Liver (tissue), 8 donors: ENCODE measurements at regions not wholly inside any gene's neighbourhood (a gene's known extent, or its start where the extent isn't known, plus 50 kb on each side); places are given as distances from the start of the nearest gene placed in this dataset.

Source experiments
- DNase-seq: peaks from one replicate; pipeline ENCODE4 v3.0.0-alpha.2; 2017; ENCODE audit warnings: low spot score
- H3K27ac ChIP-seq, 2 donors: one replicate each; pipeline ENCODE4 v1.7.0; 2013; ENCODE audit warnings: inconsistent platforms in 2 of 2, low read length in 2 of 2, control low read depth in 1 of 2, low read depth in 1 of 2, mild to moderate bottlenecking in 1 of 2
- H3K27me3 ChIP-seq, 4 donors: one replicate each; pipeline versions ENCODE4 v1.6.1 to v1.7.0; 2013; ENCODE audit warnings: low read length in 3 of 4, inconsistent platforms in 1 of 4, mild to moderate bottlenecking in 1 of 4, moderate library complexity in 1 of 4; ENCODE audit not compliant: control insufficient read depth in 4 of 4, insufficient read depth in 4 of 4
- H3K36me3 ChIP-seq, 4 donors: one replicate each; pipeline versions ENCODE4 v1.6.1 to v1.7.0; 2013; ENCODE audit warnings: low read length in 3 of 4, mild to moderate bottlenecking in 3 of 4, low read depth in 1 of 4, moderate library complexity in 1 of 4; ENCODE audit not compliant: control insufficient read depth in 4 of 4, insufficient read depth in 3 of 4
- H3K4me1 ChIP-seq, 4 donors: one replicate each; pipeline versions ENCODE4 v1.6.1 to v1.7.0; 2013; ENCODE audit warnings: low read length in 3 of 4, mild to moderate bottlenecking in 3 of 4, moderate library complexity in 1 of 4; ENCODE audit not compliant: control insufficient read depth in 4 of 4, insufficient read depth in 4 of 4
- H3K4me3 ChIP-seq, 3 donors: one replicate each; pipeline versions ENCODE4 v1.6.1 to v1.7.0; 2013; ENCODE audit warnings: low read length in 3 of 3, control low read depth in 1 of 3, low read depth in 1 of 3, mild to moderate bottlenecking in 1 of 3
- H3K9ac ChIP-seq, 2 donors: one replicate each; pipeline ENCODE4 v1.7.0; 2013; ENCODE audit warnings: low read length in 2 of 2, mild to moderate bottlenecking in 2 of 2, moderate library complexity in 2 of 2, control low read depth in 1 of 2, low read depth in 1 of 2
- H3K9me3 ChIP-seq, 4 donors: one replicate each; pipeline versions ENCODE4 v1.6.1 to v1.7.0; 2013; ENCODE audit warnings: low read length in 3 of 4; ENCODE audit not compliant: control insufficient read depth in 4 of 4
- ATF3 ChIP-seq: IDR thresholded peaks from 2 replicates; pipeline ENCODE4 v1.6.1; 2016; ENCODE audit warnings: antibody characterized with exemption
- EGR1 ChIP-seq, 2 donors: IDR thresholded peaks; 2 replicates each; pipeline ENCODE4 v1.6.1; 2016 to 2018; ENCODE audit warnings: antibody characterized with exemption in 2 of 2, low read depth in 2 of 2
- FOXA1 ChIP-seq: IDR thresholded peaks from 2 replicates; pipeline ENCODE4 v1.6.1; 2016; ENCODE audit warnings: antibody characterized with exemption
- FOXA2 ChIP-seq: IDR thresholded peaks from 2 replicates; pipeline ENCODE4 v1.6.1; 2016; ENCODE audit warnings: antibody characterized with exemption
- GABPA ChIP-seq, 2 donors: IDR thresholded peaks in 1 of 2; conservative IDR thresholded peaks in 1 of 2; 2 replicates each; pipeline ENCODE4 v1.6.1; 2016; ENCODE audit warnings: antibody characterized with exemption in 2 of 2, mild to moderate bottlenecking in 1 of 2, moderate library complexity in 1 of 2
- HNF4G ChIP-seq: IDR thresholded peaks from 2 replicates; pipeline ENCODE4 v1.6.1; 2016; ENCODE audit warnings: antibody characterized with exemption
- JUND ChIP-seq, 2 donors: IDR thresholded peaks; 2 replicates each; pipeline ENCODE4 v1.6.1; 2016; ENCODE audit warnings: antibody characterized with exemption in 2 of 2
- NR2F2 ChIP-seq: IDR thresholded peaks from 2 replicates; pipeline ENCODE4 v1.6.1; 2016; ENCODE audit warnings: antibody characterized with exemption
- RAD21 ChIP-seq, 2 donors: IDR thresholded peaks; 2 replicates each; pipeline ENCODE4 v1.6.1; 2016; ENCODE audit warnings: antibody characterized with exemption in 2 of 2, mild to moderate bottlenecking in 2 of 2
- REST ChIP-seq: IDR thresholded peaks from 2 replicates; pipeline ENCODE4 v1.6.1; 2016; ENCODE audit warnings: antibody characterized with exemption, mild to moderate bottlenecking
- RXRA ChIP-seq, 2 donors: IDR thresholded peaks; 2 replicates each; pipeline ENCODE4 v1.6.1; 2017 to 2018; ENCODE audit warnings: antibody characterized with exemption in 2 of 2, mild to moderate bottlenecking in 1 of 2
- SP1 ChIP-seq: IDR thresholded peaks from 2 replicates; pipeline ENCODE4 v1.6.1; 2018; ENCODE audit warnings: antibody characterized with exemption, mild to moderate bottlenecking
- TAF1 ChIP-seq: conservative IDR thresholded peaks from 2 replicates; pipeline ENCODE4 v1.6.1; 2016; ENCODE audit warnings: antibody characterized with exemption, mild to moderate bottlenecking
- YY1 ChIP-seq: IDR thresholded peaks from 2 replicates; pipeline ENCODE4 v1.6.1; 2016; ENCODE audit warnings: antibody characterized with exemption, mild to moderate bottlenecking
- WGBS: extraction: QIAGEN DNeasy Blood & Tissue Kit; methylation state at CpG from one replicate; pipeline ENCODE4 v1.1.7; 2013; 5-methylcytosine and 5-hydroxymethylcytosine counted together
- TF ChIP-seq, protein P1 (sequence below): IDR thresholded peaks from 2 replicates; pipeline ENCODE4 v1.6.1; 2016; ENCODE audit warnings: antibody characterized with exemption
- TF ChIP-seq, protein P2 (sequence below): fragments of 150-350 bp; IDR thresholded peaks from 2 replicates; pipeline ENCODE4 v1.5.1; 2017; ENCODE audit warnings: improper control_type of control experiment, low read depth, low read length; ENCODE audit not compliant: missing input control
- donor health status: healthy.
- donor health status: healthy.
- donor health status: healthy.
- donor health status: healthy.
- donor health status: healthy.

GRCh38 chr6:3531481-3531880 lies 74.6 kb upstream of the SLC22A23 start:
- peak; percentile 28 for DNase-seq
- H3K36me3 ChIP-seq = no peaks in the 10 kb centered on the region
- no peaks in the 10 kb centered on the region for H3K27me3 ChIP-seq
- H3K27ac ChIP-seq = no peak overlapping the region
- 87% methylated on average over 7 of the region's 7 CpGs for WGBS
- no peaks in the 10 kb centered on the region for H3K9me3 ChIP-seq
- TF ChIP-seq SP1 (no peak), RAD21 (IDR thresholded peaks at IDR 0.05) (no peak), YY1 (no peak), JUND (IDR thresholded peaks at IDR 0.05) (no peak)
- H3K9ac ChIP-seq = no peak overlapping the region
- no peak overlapping the region for H3K4me3 ChIP-seq
- H3K4me1 ChIP-seq = no peaks in the 10 kb centered on the region

DNA sequence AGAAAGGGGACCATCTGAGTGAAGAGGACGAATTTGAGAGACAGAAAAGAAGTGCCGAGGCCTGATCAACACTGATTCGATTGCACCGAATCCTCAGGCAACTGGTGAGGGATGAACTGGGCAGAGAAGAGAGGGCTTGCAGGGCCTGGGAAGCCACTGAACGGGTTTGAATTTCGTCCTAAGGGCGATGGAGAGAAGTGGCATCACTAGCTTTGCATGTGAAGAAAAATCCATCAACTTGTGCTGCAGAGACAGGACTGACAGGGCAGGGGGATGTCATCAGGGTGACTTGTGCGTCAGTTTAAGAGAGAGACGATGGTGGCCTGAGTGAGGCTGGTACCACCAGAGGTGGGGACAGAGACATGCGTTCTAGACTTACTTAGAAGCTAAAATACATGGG lies 73.7 kb upstream of the SLC22A23 start:
- TF ChIP-seq GABPA (IDR thresholded peaks at IDR 0.05 in 1 of 2, conservative IDR thresholded peaks at IDR 0.05 in 1 of 2) = no peak
- no peak for TF ChIP-seq SP1
- TF ChIP-seq EGR1 (IDR thresholded peaks at IDR 0.05; ENCODE audit: low read depth in 2 of 2) = no peak
- no peak for TF ChIP-seq JUND (IDR thresholded peaks at IDR 0.05)
- TF ChIP-seq ATF3 = no peak
- no peak for TF ChIP-seq FOXA1
- no peak for TF ChIP-seq HNF4G
- TF ChIP-seq, protein P1, sequence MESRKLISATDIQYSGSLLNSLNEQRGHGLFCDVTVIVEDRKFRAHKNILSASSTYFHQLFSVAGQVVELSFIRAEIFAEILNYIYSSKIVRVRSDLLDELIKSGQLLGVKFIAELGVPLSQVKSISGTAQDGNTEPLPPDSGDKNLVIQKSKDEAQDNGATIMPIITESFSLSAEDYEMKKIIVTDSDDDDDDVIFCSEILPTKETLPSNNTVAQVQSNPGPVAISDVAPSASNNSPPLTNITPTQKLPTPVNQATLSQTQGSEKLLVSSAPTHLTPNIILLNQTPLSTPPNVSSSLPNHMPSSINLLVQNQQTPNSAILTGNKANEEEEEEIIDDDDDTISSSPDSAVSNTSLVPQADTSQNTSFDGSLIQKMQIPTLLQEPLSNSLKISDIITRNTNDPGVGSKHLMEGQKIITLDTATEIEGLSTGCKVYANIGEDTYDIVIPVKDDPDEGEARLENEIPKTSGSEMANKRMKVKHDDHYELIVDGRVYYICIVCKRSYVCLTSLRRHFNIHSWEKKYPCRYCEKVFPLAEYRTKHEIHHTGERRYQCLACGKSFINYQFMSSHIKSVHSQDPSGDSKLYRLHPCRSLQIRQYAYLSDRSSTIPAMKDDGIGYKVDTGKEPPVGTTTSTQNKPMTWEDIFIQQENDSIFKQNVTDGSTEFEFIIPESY = no peak
- TF ChIP-seq NR2F2 = no peak
- TF ChIP-seq, protein P2, sequence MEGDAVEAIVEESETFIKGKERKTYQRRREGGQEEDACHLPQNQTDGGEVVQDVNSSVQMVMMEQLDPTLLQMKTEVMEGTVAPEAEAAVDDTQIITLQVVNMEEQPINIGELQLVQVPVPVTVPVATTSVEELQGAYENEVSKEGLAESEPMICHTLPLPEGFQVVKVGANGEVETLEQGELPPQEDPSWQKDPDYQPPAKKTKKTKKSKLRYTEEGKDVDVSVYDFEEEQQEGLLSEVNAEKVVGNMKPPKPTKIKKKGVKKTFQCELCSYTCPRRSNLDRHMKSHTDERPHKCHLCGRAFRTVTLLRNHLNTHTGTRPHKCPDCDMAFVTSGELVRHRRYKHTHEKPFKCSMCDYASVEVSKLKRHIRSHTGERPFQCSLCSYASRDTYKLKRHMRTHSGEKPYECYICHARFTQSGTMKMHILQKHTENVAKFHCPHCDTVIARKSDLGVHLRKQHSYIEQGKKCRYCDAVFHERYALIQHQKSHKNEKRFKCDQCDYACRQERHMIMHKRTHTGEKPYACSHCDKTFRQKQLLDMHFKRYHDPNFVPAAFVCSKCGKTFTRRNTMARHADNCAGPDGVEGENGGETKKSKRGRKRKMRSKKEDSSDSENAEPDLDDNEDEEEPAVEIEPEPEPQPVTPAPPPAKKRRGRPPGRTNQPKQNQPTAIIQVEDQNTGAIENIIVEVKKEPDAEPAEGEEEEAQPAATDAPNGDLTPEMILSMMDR = no peak
- TF ChIP-seq FOXA2 = no peak
- no peak for TF ChIP-seq YY1
- TF ChIP-seq REST = no peak
- TF ChIP-seq RXRA (IDR thresholded peaks at IDR 0.05) = no peak
- no peak for TF ChIP-seq TAF1
- Histone ChIP-seq H3K9ac (no peak overlapping the region), H3K27me3 (no peaks in the 10 kb centered on the region), H3K9me3 (no peaks in the 10 kb centered on the region), H3K36me3 (no peaks in the 10 kb centered on the region), H3K4me1 (no peaks in the 10 kb centered on the region), H3K4me3 (no peak overlapping the region), H3K27ac (no peak overlapping the region)
- WGBS = 88% methylated on average over 10 of the region's 10 CpGs
- DNase-seq = peak; percentile 24
